CD14-positive monocyte (primary cell): ENCODE measurements at regions not wholly inside any gene's neighbourhood (a gene's known extent, or its start where the extent isn't known, plus 50 kb on each side); places are given as distances from the start of the nearest gene placed in this dataset.
A peak's percentile ranks its signal among the peaks of the same experiment; 100 is the strongest.

Source experiments
- DNase-seq, 3 donors: peaks; one replicate each; pipeline ENCODE4 v3.0.0-alpha.2; 2011 to 2022
- H2AFZ ChIP-seq: 2 replicates; pipeline ENCODE4 v1.6.0; 2012; ENCODE audit warnings: mild to moderate bottlenecking, low read depth, low read length, inconsistent platforms; ENCODE audit not compliant: insufficient read depth, poor library complexity, severe bottlenecking
- H3K27ac ChIP-seq, 2 donors: 1 replicate in 1 of 2; 2 replicates in 1 of 2; pipeline ENCODE4 v1.5.1; 2012 to 2013; ENCODE audit warnings: low read length in 2 of 2, control low read depth in 1 of 2, inconsistent platforms in 1 of 2, low read depth in 1 of 2, mild to moderate bottlenecking in 1 of 2
- H3K27me3 ChIP-seq, 2 donors: one replicate each; pipeline versions ENCODE4 v1.6.0 to v1.6.1; 2011 to 2013; ENCODE audit warnings: low read length in 2 of 2; ENCODE audit not compliant: control insufficient read depth in 2 of 2, insufficient read depth in 2 of 2
- H3K36me3 ChIP-seq, 2 donors: replicated peaks in 1 of 2; 1 replicate in 1 of 2; 2 replicates in 1 of 2; pipeline versions ENCODE4 v1.5.1 to v1.6.1; 2012 to 2013; ENCODE audit warnings: low read length in 2 of 2, control low read depth in 1 of 2, inconsistent platforms in 1 of 2, mild to moderate bottlenecking in 1 of 2; ENCODE audit not compliant: insufficient read depth in 2 of 2, control insufficient read depth in 1 of 2
- H3K4me1 ChIP-seq, 2 donors: 1 replicate in 1 of 2; 2 replicates in 1 of 2; pipeline versions ENCODE4 v1.5.1 to v1.6.1; 2012 to 2013; ENCODE audit warnings: low read length in 2 of 2, control low read depth in 1 of 2, inconsistent platforms in 1 of 2, mild to moderate bottlenecking in 1 of 2, moderate library complexity in 1 of 2; ENCODE audit not compliant: insufficient read depth in 2 of 2, control insufficient read depth in 1 of 2
- H3K4me2 ChIP-seq: replicated peaks from 2 replicates; pipeline ENCODE3; 2012; ENCODE audit warnings: low read length, moderate library complexity, mild to moderate bottlenecking; ENCODE audit not compliant: poor library complexity, severe bottlenecking; ENCODE audit errors: extremely low read depth
- H3K4me3 ChIP-seq, 3 experiments: fragments of 200-600 bp in 1 of 3; sonication (generic) in 1 of 3; replicated peaks in 1 of 3; 1 replicate in 2 of 3; 2 replicates in 1 of 3; pipeline ENCODE4 v1.5.1; 2011 to 2013; ENCODE audit warnings: low read length in 3 of 3, mild to moderate bottlenecking in 3 of 3, control low read depth in 2 of 3, low read depth in 2 of 3, inconsistent platforms in 1 of 3, moderate library complexity in 1 of 3
- H3K79me2 ChIP-seq: 2 replicates; pipeline ENCODE4 v1.6.0; 2012; ENCODE audit warnings: mild to moderate bottlenecking, control low read depth, inconsistent platforms, low read length, moderate library complexity; ENCODE audit not compliant: insufficient read depth
- H3K9ac ChIP-seq: 2 replicates; pipeline ENCODE4 v1.6.0; 2017; ENCODE audit warnings: low read length, mild to moderate bottlenecking; ENCODE audit not compliant: insufficient read depth, poor library complexity, severe bottlenecking
- H3K9me3 ChIP-seq, 2 donors: replicated peaks in 1 of 2; 1 replicate in 1 of 2; 2 replicates in 1 of 2; pipeline versions ENCODE4 v1.5.1 to v1.6.1; 2012 to 2013; ENCODE audit warnings: low read length in 2 of 2, control low read depth in 1 of 2; ENCODE audit not compliant: control insufficient read depth in 1 of 2, insufficient read depth in 1 of 2
- H4K20me1 ChIP-seq: 2 replicates; pipeline ENCODE4 v1.6.0; 2012; ENCODE audit warnings: mild to moderate bottlenecking, low read length, control low read depth, moderate library complexity; ENCODE audit not compliant: insufficient read depth
- H3K27ac Mint-ChIP-seq, 7 donors: one replicate each; pipeline ENCODE4 v1.8.0; 2020; ENCODE audit warnings: mild to moderate bottlenecking in 7 of 7, mixed read lengths in 7 of 7, moderate library complexity in 6 of 7, inconsistent platforms in 2 of 7
- H3K27me3 Mint-ChIP-seq, 3 donors: one replicate each; pipeline ENCODE4 v1.8.0; 2021 to 2022; ENCODE audit warnings: low read depth in 3 of 3, mild to moderate bottlenecking in 3 of 3, mixed read lengths in 3 of 3, moderate library complexity in 3 of 3, inconsistent platforms in 1 of 3
- H3K36me3 Mint-ChIP-seq, 2 donors: one replicate each; pipeline ENCODE4 v1.8.0; 2020; ENCODE audit warnings: mixed read lengths in 2 of 2, inconsistent platforms in 1 of 2, mild to moderate bottlenecking in 1 of 2
- H3K4me1 Mint-ChIP-seq: one replicate; pipeline ENCODE4 v1.8.0; 2020; ENCODE audit warnings: mild to moderate bottlenecking, mixed read lengths
- H3K4me3 Mint-ChIP-seq, 2 donors: one replicate each; pipeline ENCODE4 v1.8.0; 2020; ENCODE audit warnings: mild to moderate bottlenecking in 2 of 2, mixed read lengths in 2 of 2, moderate library complexity in 1 of 2
- H3K9me3 Mint-ChIP-seq, 7 donors: one replicate each; pipeline ENCODE4 v1.8.0; 2020 to 2022; ENCODE audit warnings: mixed read lengths in 7 of 7, mild to moderate bottlenecking in 6 of 7, moderate library complexity in 6 of 7, inconsistent platforms in 2 of 7
- CTCF ChIP-seq: fragments of 200-600 bp; IDR thresholded peaks from one replicate; pipeline ENCODE4 v1.8.0; 2022; ENCODE audit warnings: antibody characterized with exemption, mild to moderate bottlenecking
- WGBS: methylation state at CpG from one replicate; pipeline ENCODE4 v1.1.5; 2013; ENCODE audit warnings: missing lambda C conversion rate; ENCODE audit not compliant: insufficient coverage; 5-methylcytosine and 5-hydroxymethylcytosine counted together
- intact Hi-C, 2 donors: fragments of 100-400 bp; cut with micrococcal nuclease; formaldehyde crosslinking; loops; one replicate each; pipeline versions ENCODE4 v1.15.0 to v1.15.1; 2023

- H3K9ac ChIP-seq: no peak overlapping the region
- H2AFZ ChIP-seq: no peak overlapping the region
- H4K20me1 ChIP-seq: no peaks in the 10 kb centered on the region
- Mint-ChIP-seq H3K36me3 (no peaks in the 10 kb centered on the region), H3K27me3 (no peaks in the 10 kb centered on the region), H3K4me1 (no peaks in the 10 kb centered on the region), H3K4me3 (no peak overlapping the region), H3K9me3 (peaks cover 0 to 9% (median 3%) of the 10 kb centered on the region in 7 donors), H3K27ac (peak overlapping the region in 2 of 7 donors; percentile 5 to 43)
- no peaks in the 10 kb centered on the region for H3K27me3 ChIP-seq
- intact Hi-C loops: no loop called here
- no peaks in the 10 kb centered on the region for H3K79me2 ChIP-seq
- H3K36me3 ChIP-seq: no peaks in the 10 kb centered on the region
- H3K4me3 ChIP-seq: no peak overlapping the region
- H3K27ac ChIP-seq: no peak overlapping the region
- no peaks in the 10 kb centered on the region for H3K4me1 ChIP-seq
- WGBS: 57% methylated on average over 1 of the region's 4 CpGs
- TF ChIP-seq CTCF: peak; percentile 89
- peak; percentile 21 to 35 (median 24) for DNase-seq
- H3K9me3 ChIP-seq: no peaks in the 10 kb centered on the region
- no peak overlapping the region for H3K4me2 ChIP-seq
These were observed 508.6 kb downstream of the FLRT2 start for GRCh38 chr14:86038387-86039042.

- Mint-ChIP-seq H3K36me3 (no peaks in the 10 kb centered on the region), H3K4me1 (no peaks in the 10 kb centered on the region), H3K27ac (no peak overlapping the region), H3K4me3 (no peak overlapping the region), H3K9me3 (no peaks in the 10 kb centered on the region), H3K27me3 (no peaks in the 10 kb centered on the region)
- H3K27ac ChIP-seq: no peak overlapping the region
- no peaks in the 10 kb centered on the region for H3K79me2 ChIP-seq
- no peaks in the 10 kb centered on the region for H3K4me1 ChIP-seq
- intact Hi-C loops: no loop called here
- no peak overlapping the region for H3K4me2 ChIP-seq
- no peaks in the 10 kb centered on the region for H3K27me3 ChIP-seq
- H3K9me3 ChIP-seq: no peaks in the 10 kb centered on the region
- H3K9ac ChIP-seq: no peak overlapping the region
- H2AFZ ChIP-seq: no peak overlapping the region
- H3K36me3 ChIP-seq: no peaks in the 10 kb centered on the region
- peak in 1 of 3 donors; percentile 3 for DNase-seq
- WGBS: no CpG with 5 or more reads among the region's 2 CpGs
- TF ChIP-seq CTCF: peak; percentile 37
- H4K20me1 ChIP-seq: no peaks in the 10 kb centered on the region
- no peak overlapping the region for H3K4me3 ChIP-seq
These were observed 505.9 kb downstream of the FLRT2 start for GRCh38 chr14:86035882-86036281.
